ENCODE measurements at regions not wholly inside any gene's neighbourhood (a gene's known extent, or its start where the extent isn't known, plus 50 kb on each side); places are given as distances from the start of the nearest gene placed in this dataset.

DNA sequence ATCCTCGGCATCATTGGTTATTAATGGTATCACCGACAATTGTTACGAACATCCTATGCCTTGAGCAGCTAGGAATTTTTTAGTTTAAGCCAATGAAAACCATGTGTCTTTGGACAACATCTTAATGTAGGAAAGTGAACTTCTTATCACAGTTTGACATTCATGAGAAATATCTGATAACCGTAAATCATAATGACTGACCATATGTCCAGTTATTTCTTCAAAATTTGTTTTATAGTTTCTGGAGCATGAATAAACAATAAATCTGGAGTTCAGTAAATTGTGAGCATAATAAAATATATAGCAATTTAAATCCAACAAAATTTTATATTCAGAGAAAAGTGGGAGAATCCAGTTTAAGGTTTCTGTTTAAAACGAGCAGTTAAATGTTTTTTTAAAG, 970.1 kb upstream of the ADGRB3 start:
- intact Hi-C loops (cut with micrococcal nuclease): no loop called here
- POLR2A ChIA-PET: no interaction called here
- CTCF ChIA-PET: no interaction called here

More for the DNA sequence above, 970.1 kb upstream of the ADGRB3 start:
- H3K27ac ChIP-seq (ENCODE audit: insufficient read depth, low read depth, low read length): no peak overlapping the region
- no peaks in the 10 kb centered on the region for H3K9me3 ChIP-seq (replicated peaks; ENCODE audit: control insufficient read depth, insufficient read depth, low read length)
- TF ChIP-seq EZH2 (IDR thresholded peaks at IDR 0.05; ENCODE audit: borderline replicate concordance, low read depth, low read length, severe bottlenecking): no peak
- TF ChIP-seq POLR2A (IDR thresholded peaks at IDR 0.05; ENCODE audit: low read depth, low read length): no peak
- TF ChIP-seq, protein P1, sequence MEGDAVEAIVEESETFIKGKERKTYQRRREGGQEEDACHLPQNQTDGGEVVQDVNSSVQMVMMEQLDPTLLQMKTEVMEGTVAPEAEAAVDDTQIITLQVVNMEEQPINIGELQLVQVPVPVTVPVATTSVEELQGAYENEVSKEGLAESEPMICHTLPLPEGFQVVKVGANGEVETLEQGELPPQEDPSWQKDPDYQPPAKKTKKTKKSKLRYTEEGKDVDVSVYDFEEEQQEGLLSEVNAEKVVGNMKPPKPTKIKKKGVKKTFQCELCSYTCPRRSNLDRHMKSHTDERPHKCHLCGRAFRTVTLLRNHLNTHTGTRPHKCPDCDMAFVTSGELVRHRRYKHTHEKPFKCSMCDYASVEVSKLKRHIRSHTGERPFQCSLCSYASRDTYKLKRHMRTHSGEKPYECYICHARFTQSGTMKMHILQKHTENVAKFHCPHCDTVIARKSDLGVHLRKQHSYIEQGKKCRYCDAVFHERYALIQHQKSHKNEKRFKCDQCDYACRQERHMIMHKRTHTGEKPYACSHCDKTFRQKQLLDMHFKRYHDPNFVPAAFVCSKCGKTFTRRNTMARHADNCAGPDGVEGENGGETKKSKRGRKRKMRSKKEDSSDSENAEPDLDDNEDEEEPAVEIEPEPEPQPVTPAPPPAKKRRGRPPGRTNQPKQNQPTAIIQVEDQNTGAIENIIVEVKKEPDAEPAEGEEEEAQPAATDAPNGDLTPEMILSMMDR (IDR thresholded peaks at IDR 0.05; ENCODE audit: extremely low read depth in 1 of 2, insufficient read depth in 1 of 2, low read depth in 1 of 2, low read length in 2 of 2): no peak
- no peak for TF ChIP-seq JUN (IDR thresholded peaks at IDR 0.05; ENCODE audit: borderline replicate concordance, insufficient read depth, insufficient read length, low read depth)
- no peak for TF ChIP-seq POLR2AphosphoS5 (IDR thresholded peaks at IDR 0.05; ENCODE audit: insufficient read depth, low read depth, low read length)
- no peak for TF ChIP-seq GATA2 (IDR thresholded peaks at IDR 0.05; ENCODE audit: insufficient read depth, insufficient read length, low read depth, low read length)
- TF ChIP-seq, protein P2, sequence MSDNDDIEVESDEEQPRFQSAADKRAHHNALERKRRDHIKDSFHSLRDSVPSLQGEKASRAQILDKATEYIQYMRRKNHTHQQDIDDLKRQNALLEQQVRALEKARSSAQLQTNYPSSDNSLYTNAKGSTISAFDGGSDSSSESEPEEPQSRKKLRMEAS (IDR thresholded peaks at IDR 0.05; ENCODE audit: insufficient read depth, insufficient read length): no peak
- no peak for TF ChIP-seq MYC (IDR thresholded peaks at IDR 0.05; ENCODE audit: low read depth, low read length)
- no peak for TF ChIP-seq FOS (IDR thresholded peaks at IDR 0.05; ENCODE audit: borderline replicate concordance, insufficient read depth, low read length)
- no peak overlapping the region for H2AFZ ChIP-seq (ENCODE audit: low read depth, low read length)
- no peaks in the 10 kb centered on the region for H3K4me1 ChIP-seq (ENCODE audit: control insufficient read depth, extremely low read depth, insufficient read depth, low read length)
- no peaks in the 10 kb centered on the region for H3K36me3 ChIP-seq (ENCODE audit: control insufficient read depth in 2 of 2, extremely low read depth in 1 of 2, insufficient read depth in 2 of 2, low read length in 2 of 2)
- dilution Hi-C loops (cut with MboI; ENCODE audit: extremely low pct_ligation_motif_present, low sequenced_read_pairs): no loop called here
- H3K27me3 ChIP-seq (ENCODE audit: control insufficient read depth in 2 of 2, insufficient read depth in 2 of 2, low read length in 2 of 2): no peaks in the 10 kb centered on the region
- no peaks in the 10 kb centered on the region for H4K20me1 ChIP-seq (replicated peaks; ENCODE audit: control insufficient read depth, extremely low read depth, insufficient read depth, low read length)
- DNase-seq (ENCODE audit: low read depth, low spot score) (no peak), FAIRE-seq (no peak)
- H3K9ac ChIP-seq (replicated peaks; ENCODE audit: extremely low read depth, insufficient read depth, low read length): no peak overlapping the region
- H3K4me2 ChIP-seq (ENCODE audit: insufficient read depth, low read length): no peak overlapping the region
- H3K4me3 ChIP-seq (replicated peaks in 1 of 3; ENCODE audit: insufficient read depth in 1 of 3, low read depth in 1 of 3, low read length in 3 of 3): no peak overlapping the region
- H3K79me2 ChIP-seq (ENCODE audit: control insufficient read depth, insufficient read depth, low read length): no peaks in the 10 kb centered on the region
- H3K9me1 ChIP-seq (replicated peaks; ENCODE audit: control insufficient read depth, extremely low read depth, insufficient read depth, low read length): no peaks in the 10 kb centered on the region
- BruUV-seq (replicated peaks): no TSS peak

Data from endothelial cell of umbilical vein (primary cell).